ENCODE measurements at regions not wholly inside any gene's neighbourhood (a gene's known extent, or its start where the extent isn't known, plus 50 kb on each side); places are given as distances from the start of the nearest gene placed in this dataset.

GRCh38 chr14:104296388-104297312 is 158.3 kb downstream of the KIF26A start:
- Histone ChIP-seq H3K4me3 (ENCODE audit: low read length) (no peak overlapping the region), H3K36me3 (ENCODE audit: control insufficient read depth in 2 of 3, insufficient read depth in 3 of 3, low read length in 3 of 3) (no peaks in the 10 kb centered on the region), H3K27ac (ENCODE audit: low read depth, low read length) (no peak overlapping the region), H3K4me1 (ENCODE audit: control insufficient read depth in 2 of 2, insufficient read depth in 2 of 2, low read length in 2 of 2) (no peaks in the 10 kb centered on the region), H3K9me3 (ENCODE audit: control insufficient read depth in 2 of 3, low read length in 3 of 3) (no peaks in the 10 kb centered on the region), H3K27me3 (ENCODE audit: control insufficient read depth in 2 of 2, insufficient read depth in 2 of 2, low read length in 2 of 2) (no peaks in the 10 kb centered on the region)
- ATAC-seq (no peak), DNase-seq (no peak)
- no peak overlapping the region for H3K4me3 Mint-ChIP-seq
- H3K27me3 Mint-ChIP-seq = peaks cover 0 to 8% (median 5%) of the 10 kb centered on the region in 5 donors
- intact Hi-C loops (cut with micrococcal nuclease) = no loop called here
- H3K4me1 Mint-ChIP-seq = peaks cover 0 to 5% (median 0%) of the 10 kb centered on the region in 7 donors
- peaks cover 0 to 1% (median 0%) of the 10 kb centered on the region in 5 donors for H3K36me3 Mint-ChIP-seq
- ChIA-PET POLR2A (no interaction called here), CTCF (no interaction called here)
- peaks cover 0 to 6% (median 0%) of the 10 kb centered on the region in 11 donors for H3K9me3 Mint-ChIP-seq
- no peak overlapping the region for H3K27ac Mint-ChIP-seq

- no peaks in the 10 kb centered on the region for H3K4me1 ChIP-seq (ENCODE audit: control insufficient read depth in 2 of 2, insufficient read depth in 2 of 2, low read length in 2 of 2)
- no peaks in the 10 kb centered on the region for H3K9me3 ChIP-seq (ENCODE audit: control insufficient read depth in 2 of 3, low read length in 3 of 3)
- Mint-ChIP-seq H3K4me3 (no peak overlapping the region), H3K4me1 (peaks cover 0 to 5% (median 0%) of the 10 kb centered on the region in 7 donors), H3K36me3 (peaks cover 0 to 1% (median 0%) of the 10 kb centered on the region in 5 donors), H3K27ac (no peak overlapping the region), H3K27me3 (peaks cover 0 to 8% (median 5%) of the 10 kb centered on the region in 5 donors), H3K9me3 (peaks cover 0 to 6% (median 0%) of the 10 kb centered on the region in 11 donors)
- ChIA-PET POLR2A (no interaction called here), CTCF (no interaction called here)
- ATAC-seq (no peak), DNase-seq (no peak)
- no peak overlapping the region for H3K4me3 ChIP-seq (ENCODE audit: low read length)
- no peak overlapping the region for H3K27ac ChIP-seq (ENCODE audit: low read depth, low read length)
- no peaks in the 10 kb centered on the region for H3K27me3 ChIP-seq (ENCODE audit: control insufficient read depth in 2 of 2, insufficient read depth in 2 of 2, low read length in 2 of 2)
- H3K36me3 ChIP-seq (ENCODE audit: control insufficient read depth in 2 of 3, insufficient read depth in 3 of 3, low read length in 3 of 3) = no peaks in the 10 kb centered on the region
- intact Hi-C loops (cut with micrococcal nuclease) = no loop called here
Measured at GRCh38 chr14:104297313-104297704, 158.9 kb downstream of the KIF26A start.

GRCh38 chr14:104297721-104298401 is 159.5 kb downstream of the KIF26A start:
- CTCF ChIA-PET = no interaction called here
- Mint-ChIP-seq H3K27ac (no peak overlapping the region), H3K4me3 (no peak overlapping the region), H3K9me3 (peaks cover 0 to 6% (median 0%) of the 10 kb centered on the region in 11 donors), H3K4me1 (peaks cover 0 to 5% (median 0%) of the 10 kb centered on the region in 7 donors), H3K36me3 (peaks cover 0 to 1% (median 0%) of the 10 kb centered on the region in 5 donors), H3K27me3 (peaks cover 0 to 8% (median 5%) of the 10 kb centered on the region in 5 donors)
- POLR2A ChIA-PET = no interaction called here
- intact Hi-C loops (cut with micrococcal nuclease) = no loop called here
- Histone ChIP-seq H3K27ac (ENCODE audit: low read depth, low read length) (no peak overlapping the region), H3K36me3 (ENCODE audit: control insufficient read depth in 2 of 3, insufficient read depth in 3 of 3, low read length in 3 of 3) (no peaks in the 10 kb centered on the region), H3K9me3 (ENCODE audit: control insufficient read depth in 2 of 3, low read length in 3 of 3) (no peaks in the 10 kb centered on the region), H3K4me3 (ENCODE audit: low read length) (no peak overlapping the region), H3K4me1 (ENCODE audit: control insufficient read depth in 2 of 2, insufficient read depth in 2 of 2, low read length in 2 of 2) (no peaks in the 10 kb centered on the region), H3K27me3 (ENCODE audit: control insufficient read depth in 2 of 2, insufficient read depth in 2 of 2, low read length in 2 of 2) (no peaks in the 10 kb centered on the region)
- ATAC-seq (no peak), DNase-seq (no peak)

GRCh38 chr14:104298458-104298857 is 160.1 kb downstream of the KIF26A start:
- Histone ChIP-seq H3K27me3 (ENCODE audit: control insufficient read depth in 2 of 2, insufficient read depth in 2 of 2, low read length in 2 of 2) (no peaks in the 10 kb centered on the region), H3K4me3 (ENCODE audit: low read length) (no peak overlapping the region), H3K36me3 (ENCODE audit: control insufficient read depth in 2 of 3, insufficient read depth in 3 of 3, low read length in 3 of 3) (no peaks in the 10 kb centered on the region), H3K27ac (ENCODE audit: low read depth, low read length) (no peak overlapping the region), H3K9me3 (ENCODE audit: control insufficient read depth in 2 of 3, low read length in 3 of 3) (no peaks in the 10 kb centered on the region), H3K4me1 (ENCODE audit: control insufficient read depth in 2 of 2, insufficient read depth in 2 of 2, low read length in 2 of 2) (no peaks in the 10 kb centered on the region)
- DNase-seq (no peak), ATAC-seq (no peak)
- H3K27ac Mint-ChIP-seq = peak overlapping the region in 1 of 9 donors; percentile 55
- H3K27me3 Mint-ChIP-seq = peaks cover 0 to 8% (median 5%) of the 10 kb centered on the region in 5 donors
- intact Hi-C loops (cut with micrococcal nuclease) = no loop called here
- H3K9me3 Mint-ChIP-seq = peaks cover 0 to 6% (median 0%) of the 10 kb centered on the region in 11 donors
- H3K4me3 Mint-ChIP-seq = no peak overlapping the region
- ChIA-PET POLR2A (no interaction called here), CTCF (no interaction called here)
- H3K4me1 Mint-ChIP-seq = peaks cover 0 to 5% (median 0%) of the 10 kb centered on the region in 7 donors
- H3K36me3 Mint-ChIP-seq = peaks cover 0 to 1% (median 0%) of the 10 kb centered on the region in 5 donors

GRCh38 chr14:104299993-104300761 is 161.8 kb downstream of the KIF26A start:
- Mint-ChIP-seq H3K9me3 (peaks cover 0 to 6% (median 0%) of the 10 kb centered on the region in 11 donors), H3K27me3 (peaks cover 0 to 7% (median 0%) of the 10 kb centered on the region in 5 donors), H3K4me3 (peak overlapping the region in 1 of 10 donors; percentile 18), H3K27ac (peak overlapping the region in 3 of 9 donors; percentile 32 to 58 (median 38)), H3K36me3 (peaks cover 0 to 1% (median 0%) of the 10 kb centered on the region in 5 donors), H3K4me1 (peaks cover 0 to 5% (median 0%) of the 10 kb centered on the region in 7 donors)
- Histone ChIP-seq H3K9me3 (ENCODE audit: control insufficient read depth in 2 of 3, low read length in 3 of 3) (no peaks in the 10 kb centered on the region), H3K36me3 (ENCODE audit: control insufficient read depth in 2 of 3, insufficient read depth in 3 of 3, low read length in 3 of 3) (no peaks in the 10 kb centered on the region), H3K27ac (ENCODE audit: low read depth, low read length) (no peak overlapping the region), H3K27me3 (ENCODE audit: control insufficient read depth in 2 of 2, insufficient read depth in 2 of 2, low read length in 2 of 2) (no peaks in the 10 kb centered on the region), H3K4me3 (ENCODE audit: low read length) (no peak overlapping the region), H3K4me1 (ENCODE audit: control insufficient read depth in 2 of 2, insufficient read depth in 2 of 2, low read length in 2 of 2) (no peaks in the 10 kb centered on the region)
- POLR2A ChIA-PET = no interaction called here
- CTCF ChIA-PET = interaction anchor here (0.7 kb wide), 1 partner anchor 92 kb away, joined by 3 read pairs; no protein-coding TSS in a partner anchor
- intact Hi-C loops (cut with micrococcal nuclease) = no loop called here
- ATAC-seq (no peak), DNase-seq (no peak)

- peak overlapping the region in 4 of 9 donors; percentile 64 to 88 (median 82) for H3K27ac Mint-ChIP-seq
Measured at GRCh38 chr14:104301731-104302460, 163.5 kb downstream of the KIF26A start.

More at GRCh38 chr14:104301731-104302460, 163.5 kb downstream of the KIF26A start:
- no peaks in the 10 kb centered on the region for H3K36me3 ChIP-seq (ENCODE audit: control insufficient read depth in 2 of 3, insufficient read depth in 3 of 3, low read length in 3 of 3)
- no peak for ATAC-seq
- Mint-ChIP-seq H3K9me3 (peaks cover 0 to 6% (median 0%) of the 10 kb centered on the region in 11 donors), H3K4me3 (no peak overlapping the region), H3K27me3 (peaks cover 0 to 6% (median 0%) of the 10 kb centered on the region in 5 donors), H3K36me3 (peaks cover 0 to 1% (median 0%) of the 10 kb centered on the region in 5 donors), H3K4me1 (peaks cover 0 to 5% (median 0%) of the 10 kb centered on the region in 7 donors)
- POLR2A ChIA-PET = no interaction called here
- H3K27ac ChIP-seq (ENCODE audit: low read depth, low read length) = no peak overlapping the region
- no peaks in the 10 kb centered on the region for H3K9me3 ChIP-seq (ENCODE audit: control insufficient read depth in 2 of 3, low read length in 3 of 3)
- intact Hi-C loops (cut with micrococcal nuclease) = no loop called here
- H3K4me3 ChIP-seq (ENCODE audit: low read length) = no peak overlapping the region
- H3K4me1 ChIP-seq (ENCODE audit: control insufficient read depth in 2 of 2, insufficient read depth in 2 of 2, low read length in 2 of 2) = no peaks in the 10 kb centered on the region
- CTCF ChIA-PET = no interaction called here
- no peaks in the 10 kb centered on the region for H3K27me3 ChIP-seq (ENCODE audit: control insufficient read depth in 2 of 2, insufficient read depth in 2 of 2, low read length in 2 of 2)
- DNase-seq = no peak

Measured in naive thymus-derived CD4-positive, alpha-beta T cell (primary cell).